CD4-positive, alpha-beta T cell treated with Interleukin-12 subunit alpha and Interleukin-12 subunit beta, for 1 hour (primary cell): ENCODE measurements at regions not wholly inside any gene's neighbourhood (a gene's known extent, or its start where the extent isn't known, plus 50 kb on each side); places are given as distances from the start of the nearest gene placed in this dataset.

Experiments
- DNase-seq: peaks from one replicate; pipeline ENCODE4 v3.0.0-alpha.2; 2020

DNA sequence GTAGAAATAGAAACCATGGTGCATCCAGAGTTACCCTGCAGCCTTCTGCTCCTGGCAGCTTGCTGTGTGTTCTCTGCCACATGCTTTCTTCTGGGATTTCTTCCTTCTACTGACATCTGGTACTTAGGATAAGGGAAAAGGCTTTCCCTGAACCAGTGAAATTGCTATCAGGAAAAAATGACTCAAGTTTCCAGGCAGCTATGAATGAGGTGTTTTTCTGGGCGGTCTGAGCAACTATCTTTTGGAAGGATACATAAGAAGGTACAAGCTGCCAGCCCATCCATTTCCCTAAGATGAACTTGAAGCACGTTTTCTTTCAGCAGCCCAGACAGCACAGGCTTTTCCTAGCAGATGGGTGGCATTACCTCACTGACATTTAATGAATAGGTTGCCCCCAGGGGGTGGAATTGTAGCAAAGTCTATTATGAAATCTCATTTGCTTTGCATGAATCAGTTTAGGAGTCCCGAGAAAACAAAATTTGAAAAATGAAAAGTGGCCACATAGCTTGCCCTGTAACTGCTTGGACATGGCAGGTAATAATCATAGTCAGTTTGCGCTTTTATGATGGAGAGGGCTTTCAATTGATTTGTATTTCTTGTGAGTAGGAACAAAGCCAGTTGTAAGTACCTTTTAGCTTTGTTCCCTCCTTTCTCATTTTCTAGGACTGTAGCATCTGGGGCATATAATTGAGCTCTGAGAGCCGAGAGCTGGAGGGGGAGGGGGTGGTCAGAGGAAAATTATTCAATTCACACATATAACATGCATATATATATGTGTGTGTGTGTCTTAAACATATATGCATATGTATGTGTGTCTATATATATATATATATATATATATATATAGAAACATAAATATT, 108.5 kb downstream of the C9orf152 start:
- no peak for DNase-seq

DNA sequence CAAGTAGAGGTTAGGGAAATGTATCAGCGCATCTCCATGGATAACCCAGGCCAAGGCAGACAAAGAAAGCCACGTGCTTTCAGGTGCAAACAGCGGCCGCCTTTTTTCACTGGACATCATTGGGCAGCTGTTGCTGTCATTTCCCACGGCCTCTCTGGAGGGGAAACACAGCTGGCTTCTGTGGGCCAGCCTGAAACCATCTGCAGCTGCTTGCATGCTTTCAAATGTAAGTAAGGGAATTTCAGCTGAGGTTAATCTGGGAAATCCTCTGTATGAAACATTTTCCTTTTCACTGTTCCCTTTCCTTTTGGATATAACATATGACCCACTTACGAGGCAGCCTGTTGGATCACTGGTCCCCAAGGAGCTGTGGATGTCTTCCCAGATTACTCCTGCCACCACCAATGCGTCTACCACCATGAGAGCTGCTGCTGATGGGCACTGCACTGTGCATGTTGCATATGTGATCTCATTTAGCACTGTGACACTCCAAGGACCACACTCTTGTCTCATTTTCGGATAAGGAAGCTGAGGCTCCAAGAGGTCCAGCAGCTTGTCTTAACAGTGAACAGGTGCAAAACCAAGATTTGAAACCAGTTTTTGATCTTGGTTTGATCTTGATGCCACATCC, 106.3 kb downstream of the C9orf152 start:
- no peak for DNase-seq

DNA sequence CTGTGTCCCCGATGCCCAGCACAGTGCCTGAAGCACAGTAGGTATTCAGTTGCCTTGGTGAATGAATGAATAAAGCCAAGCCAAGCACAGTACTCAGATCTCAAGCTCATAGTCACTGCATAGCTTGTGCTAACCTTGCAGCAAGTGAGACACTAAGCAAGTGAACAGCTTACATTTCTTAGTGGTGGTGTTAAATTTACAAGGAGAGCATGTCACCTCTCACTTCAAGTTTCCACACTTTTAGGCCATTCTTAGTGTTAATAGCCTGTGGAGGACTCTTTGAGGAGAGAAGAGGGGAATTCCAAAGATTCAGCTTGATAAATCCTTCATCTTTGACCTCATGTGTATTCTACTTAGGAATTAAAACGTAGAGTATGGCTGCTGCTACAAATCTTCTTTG, 104.7 kb downstream of the C9orf152 start:
- no peak for DNase-seq

DNA sequence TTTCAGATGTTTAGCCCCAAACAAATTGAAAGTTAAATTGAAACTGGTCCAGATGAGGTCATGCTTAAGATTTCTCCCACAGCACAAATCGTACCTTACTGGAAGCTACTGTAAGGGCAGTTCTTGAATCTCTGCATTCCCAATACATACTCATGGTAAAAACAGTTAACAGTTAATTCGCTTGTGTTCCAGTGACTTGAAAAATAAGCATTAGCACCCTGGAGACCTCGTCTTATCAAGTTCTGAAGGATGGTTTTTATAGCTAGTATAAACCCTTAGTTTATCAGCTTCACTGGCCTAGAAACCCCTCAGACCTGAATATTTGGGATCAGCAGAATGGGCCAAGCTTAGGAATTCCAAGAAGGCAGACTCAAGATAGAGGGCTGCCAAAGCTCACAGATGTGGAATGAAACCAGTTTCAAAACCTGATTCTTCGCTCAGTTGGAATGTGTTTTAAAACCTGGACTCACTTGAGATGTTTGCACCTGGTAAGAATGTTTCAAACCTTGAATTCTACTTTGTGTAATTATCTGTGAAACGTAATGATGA, 103.6 kb downstream of the C9orf152 start:
- no peak for DNase-seq

DNA sequence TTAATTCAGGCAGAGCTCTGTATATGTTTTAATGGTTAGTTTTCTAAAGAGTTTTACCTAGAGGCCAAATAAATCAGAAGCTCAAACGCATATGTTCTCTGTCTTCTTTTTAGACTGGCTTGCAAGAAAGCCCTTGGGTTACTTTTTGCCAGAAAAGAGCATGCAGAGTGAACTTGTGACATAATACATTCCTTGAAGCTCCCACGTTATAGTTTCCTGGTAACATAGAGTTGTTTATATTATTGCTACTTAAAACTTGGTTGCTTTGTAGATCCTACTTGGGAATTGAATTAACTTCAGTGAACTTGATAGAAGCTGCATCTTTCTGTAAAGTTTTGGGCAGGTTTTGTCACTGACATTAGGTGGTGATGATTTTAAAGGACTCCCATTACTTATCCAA, 102.9 kb downstream of the C9orf152 start:
- no peak for DNase-seq

DNA sequence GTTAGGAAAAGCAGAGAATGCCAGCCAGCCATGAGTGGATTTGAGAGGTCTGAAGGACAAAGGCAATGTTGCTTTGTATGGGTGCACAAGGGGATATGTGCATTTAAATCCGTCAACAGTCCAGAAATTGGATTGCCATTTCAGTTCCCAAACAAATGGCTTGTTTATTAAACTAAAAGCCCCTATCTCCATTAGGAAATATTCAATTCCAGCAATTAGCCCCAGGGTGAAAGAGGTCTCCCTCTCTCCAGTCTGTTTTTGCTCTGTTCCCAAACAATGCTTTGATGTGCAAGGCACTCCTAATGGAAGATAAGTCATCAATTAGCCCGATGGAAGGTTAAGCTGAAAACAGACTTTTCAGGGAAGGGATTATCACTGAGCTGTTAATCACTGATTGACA, 101.3 kb downstream of the C9orf152 start:
- DNase-seq = no peak

DNA sequence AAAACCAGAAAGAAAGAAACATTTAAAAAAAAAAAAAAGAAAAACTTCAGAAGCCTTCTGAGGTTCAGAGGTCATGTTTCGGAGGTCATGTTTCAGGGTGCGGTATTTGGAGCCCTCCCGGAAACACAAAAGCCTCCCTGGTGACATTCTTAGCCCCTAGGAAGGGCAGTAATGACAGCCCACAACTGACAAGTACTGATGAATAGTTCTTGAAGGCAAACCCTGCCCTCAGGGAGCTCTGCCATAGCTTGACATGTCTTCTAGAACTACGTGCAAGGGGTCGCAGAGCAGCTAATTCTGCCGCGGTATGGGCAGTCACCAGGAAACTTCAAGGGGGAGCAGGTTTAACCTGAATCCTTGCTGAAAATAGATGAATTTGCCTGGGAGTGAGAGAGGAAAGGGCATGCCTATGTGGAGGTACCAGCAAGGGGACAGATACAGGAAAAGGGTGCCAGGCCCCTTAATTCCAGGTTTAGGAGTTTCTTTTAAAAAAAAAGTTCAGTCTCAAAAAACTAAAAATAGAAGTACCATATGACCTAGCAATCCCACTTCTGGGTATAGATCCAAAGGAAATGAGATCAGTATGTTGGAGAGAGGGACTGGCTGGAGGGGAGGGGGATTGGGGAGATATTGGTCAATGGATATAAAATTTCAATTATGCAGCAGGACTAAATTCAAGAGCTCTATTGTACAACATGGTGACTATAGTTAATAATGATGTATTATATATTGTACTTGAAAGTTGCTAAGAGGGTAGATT, 98.4 kb downstream of the C9orf152 start:
- DNase-seq = no peak

DNA sequence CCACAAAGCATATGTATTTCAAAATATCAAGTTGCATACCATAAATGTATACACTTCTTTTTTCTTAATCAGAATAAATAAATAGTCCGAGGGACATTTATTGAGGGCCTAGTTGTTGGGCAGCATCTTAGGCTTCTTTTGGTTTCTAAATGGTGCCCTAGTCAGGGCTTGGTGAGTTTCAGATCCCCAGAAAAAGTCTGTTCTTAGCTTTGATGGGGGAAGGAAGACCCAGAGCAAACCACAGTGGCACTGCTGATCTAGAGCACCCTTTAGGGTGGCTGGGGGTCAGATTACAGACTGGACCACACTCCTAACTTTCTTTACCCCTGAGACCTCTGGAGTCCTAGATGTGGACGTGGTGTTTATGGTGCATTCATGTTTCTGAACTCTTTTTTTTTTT, 97.8 kb downstream of the C9orf152 start:
- DNase-seq = no peak

DNA sequence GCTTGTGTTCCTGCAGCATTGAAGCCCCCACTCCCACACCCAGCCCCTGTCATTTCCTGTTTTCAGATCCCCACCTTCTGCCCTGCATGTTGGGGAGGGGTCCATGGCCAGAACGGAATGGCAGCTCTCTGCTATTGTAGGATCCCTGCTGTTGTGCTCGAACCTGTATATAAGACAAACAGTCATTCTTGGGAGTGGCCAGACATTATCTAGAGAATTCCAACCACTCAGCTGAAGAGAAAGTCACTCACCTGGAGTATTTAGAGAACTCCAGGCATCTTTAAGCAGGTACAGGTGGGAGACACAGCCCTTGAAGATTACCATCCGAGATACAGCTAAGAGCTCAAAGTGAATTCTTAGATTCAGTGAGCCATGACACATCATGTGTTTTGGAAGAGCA, 96.1 kb downstream of the C9orf152 start:
- no peak for DNase-seq

DNA sequence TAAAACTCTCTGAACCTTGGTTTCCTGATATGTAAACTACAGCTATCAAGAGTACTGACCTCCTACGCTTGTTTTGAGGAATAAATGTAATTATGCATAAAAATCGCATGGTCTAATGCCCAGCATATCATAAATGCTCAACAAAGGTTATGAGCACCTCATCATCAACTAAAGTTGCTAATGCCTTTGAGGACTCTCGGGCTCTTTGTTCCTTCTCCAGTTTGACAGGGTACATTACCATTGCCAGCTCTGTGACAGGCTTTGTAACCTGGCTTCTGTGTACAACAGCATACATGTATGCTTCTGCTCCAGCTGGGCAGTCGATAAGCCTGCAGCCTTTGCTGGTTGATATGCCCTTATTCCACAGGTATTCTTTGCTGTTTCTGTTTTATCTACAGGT, 95.2 kb downstream of the C9orf152 start:
- DNase-seq = no peak

DNA sequence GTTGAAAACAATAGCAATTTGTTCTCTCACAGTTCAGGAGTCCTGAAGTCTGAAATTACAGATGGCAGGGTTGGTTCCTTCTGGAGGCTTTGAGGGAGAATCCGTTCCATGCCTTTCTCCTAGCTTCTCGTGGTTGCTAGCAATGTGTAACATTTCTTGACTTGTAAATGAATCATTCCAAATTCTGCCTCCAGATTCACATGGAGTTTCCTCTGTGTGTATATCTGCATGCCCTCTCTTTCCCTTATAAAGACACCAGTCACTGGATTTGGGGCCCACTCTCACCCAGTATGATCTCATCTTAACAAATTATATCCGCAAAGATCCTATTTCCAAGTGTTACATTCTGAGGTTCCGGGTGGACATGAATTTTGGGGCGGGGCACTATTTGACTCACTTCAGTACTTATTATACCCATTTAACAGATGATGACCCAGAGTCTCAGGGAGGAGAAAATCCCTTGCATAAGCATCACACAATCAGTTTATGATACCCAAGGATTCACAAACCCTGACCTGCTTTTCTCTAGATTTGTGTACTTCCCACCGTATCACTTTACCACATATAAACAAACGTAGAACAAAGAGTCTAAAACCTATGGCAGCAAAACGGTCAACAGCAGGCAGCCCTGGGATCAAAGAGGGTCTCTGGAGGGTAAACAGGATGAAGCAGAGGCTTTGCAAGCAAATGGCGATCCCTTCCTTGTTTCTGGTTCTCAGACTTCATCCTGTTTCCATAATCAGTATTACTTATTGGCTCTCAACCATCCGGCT, 93.7 kb downstream of the C9orf152 start:
- no peak for DNase-seq

DNA sequence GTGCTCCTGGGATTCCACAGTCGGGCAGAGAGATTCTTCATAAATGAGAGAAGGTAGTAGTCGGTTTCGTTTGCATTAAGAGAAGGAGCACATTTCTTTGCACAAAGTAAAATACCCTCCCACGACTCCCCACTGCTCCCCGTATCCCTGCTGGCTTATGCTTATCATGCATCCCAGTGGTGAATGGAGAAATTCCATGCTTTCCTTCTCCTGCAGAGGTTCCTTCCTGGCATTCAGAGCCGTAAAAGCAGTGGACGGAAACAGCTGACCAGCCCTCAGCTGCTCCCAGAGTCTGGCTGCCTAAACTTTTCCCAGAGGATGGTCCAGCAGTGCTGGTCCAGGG, 93.1 kb downstream of the C9orf152 start:
- no peak for DNase-seq

DNA sequence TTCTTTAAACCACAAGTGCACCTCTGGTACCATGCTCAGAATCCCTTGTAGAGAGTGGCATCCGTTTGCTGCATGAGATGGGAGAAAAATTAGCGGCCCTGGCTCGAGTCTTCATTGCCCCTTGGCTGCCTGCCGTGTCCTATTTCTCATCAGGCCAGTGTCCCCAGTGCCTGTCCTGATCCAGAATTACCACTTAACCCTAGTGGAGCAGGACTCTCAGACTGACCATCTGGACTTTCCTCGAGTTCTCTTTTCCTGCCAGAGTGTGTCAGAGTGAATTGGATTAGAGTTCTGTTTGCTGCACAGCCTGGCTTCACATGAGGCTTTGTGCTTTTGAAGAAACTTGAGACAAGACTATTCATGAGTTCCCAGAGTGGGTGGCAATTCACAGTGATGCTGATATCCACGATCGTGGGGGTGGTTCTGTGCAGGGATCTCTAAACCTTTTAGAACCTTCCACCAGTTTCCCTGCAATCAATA, 92.6 kb downstream of the C9orf152 start:
- no peak for DNase-seq

DNA sequence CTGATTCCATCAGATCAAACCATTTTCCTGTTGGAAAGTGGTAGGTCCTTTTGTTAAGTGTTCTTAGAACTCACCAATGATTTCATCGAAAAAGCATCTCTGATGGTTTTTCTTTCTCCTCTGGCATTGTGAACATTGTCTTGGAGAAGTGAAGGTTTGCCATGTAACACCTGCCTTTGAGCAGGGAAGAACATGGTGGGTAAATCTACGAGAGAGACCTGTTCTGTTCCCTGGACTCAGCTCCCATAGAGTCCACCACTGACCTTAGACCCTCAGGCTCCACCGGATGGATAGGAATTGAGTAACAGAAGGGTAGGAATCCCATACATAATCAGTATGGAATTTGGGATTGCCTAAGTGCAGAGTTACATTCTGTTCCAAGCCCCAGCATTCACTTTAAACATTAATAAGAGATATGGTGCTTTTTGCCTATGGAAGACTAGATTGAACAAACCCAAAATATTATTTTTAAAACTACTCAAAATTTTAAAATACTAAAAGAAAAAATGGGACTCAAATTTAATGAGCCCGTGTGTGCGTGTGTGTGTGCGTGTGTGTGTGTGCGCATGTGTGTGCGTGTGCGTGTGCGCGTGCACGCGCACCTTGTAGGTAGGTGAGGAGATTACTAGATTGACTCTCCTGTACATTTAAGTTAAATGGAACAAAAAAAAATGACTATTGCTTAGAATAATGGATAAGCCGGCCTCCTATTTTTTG, 92.0 kb downstream of the C9orf152 start:
- DNase-seq = no peak

DNA sequence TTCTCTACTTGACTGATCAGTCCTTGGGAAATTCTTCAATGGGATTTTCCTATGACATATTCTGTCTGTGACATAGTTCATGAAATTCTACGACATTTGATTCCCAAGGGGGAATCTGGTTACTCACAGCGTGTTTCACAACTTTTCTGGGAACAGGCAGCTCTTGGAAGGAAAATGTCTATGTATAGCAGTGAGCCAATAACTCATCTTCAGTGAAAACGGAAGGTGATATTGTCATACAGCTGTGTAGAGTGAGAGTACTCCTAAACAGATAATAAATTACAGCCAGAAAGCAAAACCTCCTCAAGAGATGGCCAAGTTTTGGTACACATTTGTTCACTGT, 91.4 kb downstream of the C9orf152 start:
- DNase-seq = no peak

DNA sequence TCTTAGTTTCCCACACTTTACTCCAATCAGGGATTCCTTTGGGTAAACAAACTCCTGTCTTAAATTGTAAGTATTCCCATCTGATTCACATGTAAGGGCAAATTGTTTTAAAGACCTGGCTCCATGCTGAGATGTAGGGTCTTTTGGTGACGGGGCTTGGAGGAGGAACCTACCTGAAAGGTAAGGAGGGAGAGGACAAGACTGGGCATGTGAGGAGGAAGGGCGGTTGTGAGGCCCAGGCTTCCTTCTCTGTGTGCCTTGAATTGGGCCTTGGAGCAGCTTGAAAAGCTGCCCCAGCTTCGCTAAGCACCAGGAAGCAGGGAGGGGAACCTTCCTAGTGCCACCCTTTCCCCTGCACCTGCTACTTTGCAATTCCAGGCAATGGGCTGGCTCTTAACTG, 86.8 kb downstream of the C9orf152 start:
- no peak for DNase-seq

DNA sequence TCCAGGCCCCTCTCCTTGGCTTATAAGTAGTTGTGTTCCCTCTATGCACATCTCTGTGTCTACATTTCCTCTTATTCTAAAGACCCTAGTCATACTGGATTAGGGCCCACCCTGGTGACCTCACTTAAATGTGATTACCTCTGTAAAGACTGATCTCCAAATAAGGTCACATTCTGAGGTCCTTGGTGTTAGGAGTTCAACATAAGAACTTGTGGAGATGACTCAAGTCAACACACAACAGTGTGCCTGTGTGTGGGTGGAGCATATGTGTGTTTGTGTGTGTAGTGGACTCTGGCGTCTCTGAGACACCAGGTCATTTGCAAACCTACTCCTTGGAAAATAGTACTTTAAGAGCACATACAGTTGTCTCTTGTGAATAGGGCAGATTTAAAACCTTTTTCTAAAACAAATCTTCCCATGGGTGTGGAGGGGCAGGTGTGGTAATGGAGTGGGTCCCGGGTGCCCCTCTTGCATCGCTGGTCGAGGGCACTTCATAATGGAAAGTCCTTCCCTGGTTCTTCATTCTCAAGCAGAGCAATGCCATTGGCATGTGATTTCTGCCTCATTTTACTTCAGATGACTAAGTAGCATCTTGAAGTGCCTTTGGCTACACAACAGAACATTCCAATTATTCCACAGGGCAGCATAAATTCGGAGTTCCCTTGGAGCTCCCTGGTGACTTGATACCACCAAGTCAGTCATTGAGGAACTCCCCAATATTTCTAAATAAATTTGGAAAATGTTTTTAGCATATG, 84.4 kb downstream of the C9orf152 start:
- no peak for DNase-seq

DNA sequence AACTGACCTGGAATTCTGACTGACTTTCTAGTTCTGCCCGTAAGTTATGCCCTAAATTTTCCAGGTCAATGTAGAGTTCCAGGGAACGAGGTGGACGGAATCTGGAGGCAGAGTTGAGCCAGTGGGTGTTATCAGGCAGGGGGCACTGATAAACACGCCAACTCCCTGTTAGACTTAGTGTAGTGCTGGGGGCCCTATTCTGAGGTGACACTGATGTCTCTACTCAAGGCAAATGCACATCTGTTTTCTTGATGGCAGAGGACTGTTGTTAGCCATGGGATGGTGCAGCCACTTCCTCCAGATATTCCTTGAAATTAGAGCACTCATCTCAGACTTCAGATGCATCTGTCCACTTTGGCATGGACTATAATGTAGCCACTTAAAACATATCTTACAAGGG, 83.5 kb downstream of the C9orf152 start:
- no peak for DNase-seq

DNA sequence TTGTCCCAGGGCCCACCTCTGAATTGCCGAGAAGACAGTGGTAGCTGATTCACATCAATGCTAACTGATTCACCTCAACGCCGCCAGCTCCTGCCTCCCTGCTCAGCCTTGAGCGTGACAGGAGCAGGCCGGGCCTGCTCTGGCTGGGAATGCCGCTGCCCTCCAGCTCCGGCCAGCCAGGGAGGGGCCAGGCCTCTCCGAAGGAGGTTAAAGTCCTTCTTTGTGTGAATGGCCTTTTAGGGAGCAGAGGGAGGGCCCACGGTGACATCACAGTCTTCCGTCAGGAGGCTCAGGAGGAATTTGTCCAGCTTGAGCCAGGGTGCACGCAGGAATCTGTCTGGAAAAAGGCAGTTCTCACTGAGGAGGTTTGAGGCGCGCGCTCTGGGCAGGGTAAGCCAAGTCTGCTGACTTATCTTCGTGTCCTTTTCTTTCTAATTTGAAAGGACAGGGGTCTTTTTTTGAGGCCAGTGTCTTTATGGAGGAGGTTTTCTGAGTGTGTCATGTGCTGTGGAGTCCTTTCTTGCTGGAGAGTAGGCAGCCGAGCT, 82.7 kb downstream of the C9orf152 start:
- DNase-seq = no peak

DNA sequence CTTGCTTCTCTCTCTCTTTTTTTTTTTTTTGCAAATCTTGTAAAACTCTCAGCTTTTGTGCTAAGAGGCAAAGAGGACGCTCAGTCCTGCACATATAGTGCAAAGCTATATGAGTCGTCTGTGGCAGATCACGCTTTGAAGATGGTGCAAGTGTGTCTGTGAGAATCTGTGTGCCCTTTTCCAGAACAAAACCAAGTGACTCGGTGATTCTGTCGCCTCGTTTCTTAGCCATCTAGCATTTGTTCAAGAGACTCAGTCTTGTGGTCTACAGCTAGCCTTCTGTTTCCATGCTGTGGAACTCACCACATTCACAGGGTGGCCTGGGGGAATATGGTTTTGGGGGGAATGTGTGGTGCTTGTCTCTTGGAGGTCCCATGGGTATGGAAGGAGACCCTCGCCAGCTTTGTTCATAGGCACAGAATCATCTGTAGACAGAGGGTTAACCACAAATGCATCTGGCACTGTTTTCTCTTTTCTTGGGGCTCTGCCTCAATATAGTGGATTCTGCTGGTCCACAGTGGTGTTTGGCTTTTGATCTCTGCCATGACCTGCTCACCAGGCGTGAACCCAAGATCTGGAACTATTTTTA, 82.1 kb downstream of the C9orf152 start:
- no peak for DNase-seq

DNA sequence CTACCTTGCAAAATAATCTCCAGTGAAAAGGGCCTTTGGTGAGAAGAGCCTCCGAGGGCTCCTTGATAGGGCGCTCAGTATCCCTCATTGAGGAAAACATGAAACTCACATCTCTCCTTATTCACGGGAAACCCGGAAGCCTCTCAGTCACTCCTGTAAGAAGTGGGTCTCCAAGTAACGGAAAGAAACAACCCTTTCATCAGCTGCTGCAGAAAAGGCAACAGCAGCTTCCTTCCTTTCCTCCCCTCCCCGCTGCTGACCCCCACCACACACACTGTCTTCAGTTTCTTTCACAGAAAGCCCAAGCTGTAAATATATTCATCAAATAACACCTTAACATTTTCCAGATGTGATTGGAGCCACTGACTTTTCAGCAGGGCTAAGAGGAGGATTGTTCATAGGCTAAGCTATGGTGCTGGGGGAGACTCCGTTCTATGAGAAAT, 81.4 kb downstream of the C9orf152 start:
- DNase-seq = no peak
